ENCODE measurements at regions not wholly inside any gene's neighbourhood (a gene's known extent, or its start where the extent isn't known, plus 50 kb on each side); places are given as distances from the start of the nearest gene placed in this dataset.

GRCh38 chr14:34338056-34338455 lies 124.0 kb downstream of the SPTSSA start:
- ChIA-PET CTCF (interaction anchor here (0.6 to 2.1 kb wide), 5 partner anchors 9 to 1480 kb away, joined by 3 to 8 read pairs (median 4); no protein-coding TSS in a partner anchor), POLR2A (no interaction called here)
- Histone ChIP-seq H3K9me3 (no peaks in the 10 kb centered on the region), H3K4me2 (no peak overlapping the region), H3K27ac (no peak overlapping the region), H3K4me3 (no peak overlapping the region), H3K4me1 (0 out of 3 replicates have a peak, but pooled peaks cover under 1% of the 10 kb centered on the region)
- DNase-seq (ENCODE audit: low read depth in 1 of 2, low spot score in 1 of 2) (no peak), ATAC-seq (no peak), FAIRE-seq (no peak)
- WGBS (ENCODE audit: missing lambda C conversion rate) = 88% methylated on average over 2 of the region's 2 CpGs
- TF ChIP-seq EHF (CRISPR knock-in tag; IDR thresholded peaks at IDR 0.05) (no peak), ZSCAN20 (CRISPR knock-in tag; IDR thresholded peaks at IDR 0.05) (no peak)

GRCh38 chr14:34336501-34336900 lies 125.5 kb downstream of the SPTSSA start:
- 67% methylated on average over 1 of the region's 1 CpG for WGBS (ENCODE audit: missing lambda C conversion rate)
- Histone ChIP-seq H3K4me2 (no peak overlapping the region), H3K4me1 (peaks cover 14% of the 10 kb centered on the region), H3K27ac (0 out of 6 replicates have a peak overlapping the region, but pooled peaks of 1 of the 2 experiments have one; percentile 5), H3K9me3 (no peaks in the 10 kb centered on the region), H3K4me3 (no peak overlapping the region)
- FAIRE-seq (no peak), DNase-seq (ENCODE audit: low read depth in 1 of 2, low spot score in 1 of 2) (no peak), ATAC-seq (no peak)
- ChIA-PET POLR2A (no interaction called here), CTCF (interaction anchor here (0.8 to 2.1 kb wide), 4 partner anchors 12 to 163 kb away, joined by 3 to 8 read pairs (median 4); no protein-coding TSS in a partner anchor)
- no peak for TF ChIP-seq FOSL2 (IDR thresholded peaks at IDR 0.05)
- TF ChIP-seq FOSL2 (CRISPR knock-in tag; IDR thresholded peaks at IDR 0.05) = no peak
- no peak for TF ChIP-seq MYC (IDR thresholded peaks at IDR 0.05; ENCODE audit: borderline replicate concordance, low read length)
- no peak for TF ChIP-seq CHD4 (IDR thresholded peaks at IDR 0.05; ENCODE audit: borderline replicate concordance)
- TF ChIP-seq RNF2 (IDR thresholded peaks at IDR 0.05; ENCODE audit: borderline replicate concordance, low read depth) = no peak
- TF ChIP-seq HEYL (CRISPR knock-in tag; IDR thresholded peaks at IDR 0.05) = no peak
- no peak for TF ChIP-seq ZC3H11A (IDR thresholded peaks at IDR 0.05)
- no peak for TF ChIP-seq JUNB (IDR thresholded peaks at IDR 0.05)
- TF ChIP-seq TP53 (CRISPR knock-in tag; IDR thresholded peaks at IDR 0.05) = no peak
- no peak for TF ChIP-seq BHLHE40 (IDR thresholded peaks at IDR 0.05; ENCODE audit: low read depth, low read length)
- no peak for TF ChIP-seq ZSCAN20 (CRISPR knock-in tag; IDR thresholded peaks at IDR 0.05)
- no peak for TF ChIP-seq PBX3 (IDR thresholded peaks at IDR 0.05)
- TF ChIP-seq SMC3 (IDR thresholded peaks at IDR 0.05) = no peak
- TF ChIP-seq RFX5 (IDR thresholded peaks at IDR 0.05) = no peak
- no peak for TF ChIP-seq RAD21 (conservative IDR thresholded peaks at IDR 0.05 in 1 of 2, IDR thresholded peaks at IDR 0.05 in 1 of 2)
- no peak for TF ChIP-seq ATOH8 (CRISPR knock-in tag; IDR thresholded peaks at IDR 0.05; ENCODE audit: low read depth)
- no peak for TF ChIP-seq CBX2 (IDR thresholded peaks at IDR 0.05; ENCODE audit: borderline replicate concordance, low read depth)
- TF ChIP-seq HOXB13 (CRISPR knock-in tag; IDR thresholded peaks at IDR 0.05; ENCODE audit: low read depth) = no peak
- TF ChIP-seq NFE2L2 (conservative IDR thresholded peaks at IDR 0.05; ENCODE audit: low read length) = no peak
- TF ChIP-seq EP300 (IDR thresholded peaks at IDR 0.05) = no peak

GRCh38 chr14:34335968-34336367 lies 126.1 kb downstream of the SPTSSA start:
- no peak overlapping the region for H3K27ac ChIP-seq
- no peak for DNase-seq (ENCODE audit: low read depth in 1 of 2, low spot score in 1 of 2)
- H3K9me3 ChIP-seq = no peaks in the 10 kb centered on the region
- POLR2A ChIA-PET = no interaction called here
- CTCF ChIA-PET = interaction anchor here (0.8 to 2.1 kb wide), 4 partner anchors 11 to 163 kb away, joined by 3 to 8 read pairs (median 4); no protein-coding TSS in a partner anchor
- no peak overlapping the region for H3K4me2 ChIP-seq
- no peak for FAIRE-seq
- WGBS (ENCODE audit: missing lambda C conversion rate) = 90% methylated on average over 1 of the region's 1 CpG
- no peak overlapping the region for H3K4me3 ChIP-seq
- H3K4me1 ChIP-seq = peaks cover 20% of the 10 kb centered on the region
- no peak for ATAC-seq
- no peak for TF ChIP-seq EHMT2 (IDR thresholded peaks at IDR 0.05; ENCODE audit: low read depth)
- TF ChIP-seq HOXB5 (CRISPR knock-in tag; IDR thresholded peaks at IDR 0.05) = no peak
- TF ChIP-seq CHD2 (IDR thresholded peaks at IDR 0.05; ENCODE audit: low read length, partially characterized antibody) = no peak
- TF ChIP-seq RARB (CRISPR knock-in tag; IDR thresholded peaks at IDR 0.05) = no peak
- TF ChIP-seq E2F6 (IDR thresholded peaks at IDR 0.05; ENCODE audit: borderline replicate concordance, low read depth) = no peak
- no peak for TF ChIP-seq RNF2 (IDR thresholded peaks at IDR 0.05; ENCODE audit: borderline replicate concordance, low read depth)
- no peak for TF ChIP-seq GATA3 (IDR thresholded peaks at IDR 0.05; ENCODE audit: borderline replicate concordance)
- no peak for TF ChIP-seq ZC3H11A (IDR thresholded peaks at IDR 0.05)
- no peak for TF ChIP-seq ESRRA (IDR thresholded peaks at IDR 0.05; ENCODE audit: borderline replicate concordance, low read length)
- TF ChIP-seq SMC3 (IDR thresholded peaks at IDR 0.05) = no peak
- no peak for TF ChIP-seq TP53 (CRISPR knock-in tag; IDR thresholded peaks at IDR 0.05)
- TF ChIP-seq EHF (CRISPR knock-in tag; IDR thresholded peaks at IDR 0.05) = no peak
- TF ChIP-seq REST (IDR thresholded peaks at IDR 0.05) = no peak
